Stomach smooth muscle (tissue), 2 donors: ENCODE measurements at regions not wholly inside any gene's neighbourhood (a gene's known extent, or its start where the extent isn't known, plus 50 kb on each side); places are given as distances from the start of the nearest gene placed in this dataset.
"Not testable (repeated sequence)": the region's sequence is repeated elsewhere in the genome, so short reads cannot be mapped to it uniquely, and the experiment has no call there.

ENCODE experiments used
- H3K27ac ChIP-seq: one replicate; pipeline ENCODE4 v1.7.0; 2013; ENCODE audit warnings: mild to moderate bottlenecking, low read length, inconsistent platforms
- H3K27me3 ChIP-seq, 2 donors: one replicate each; pipeline ENCODE4 v1.7.0; 2013; ENCODE audit warnings: low read length in 2 of 2; ENCODE audit not compliant: insufficient read depth in 2 of 2, control insufficient read depth in 1 of 2
- H3K36me3 ChIP-seq, 2 donors: one replicate each; pipeline ENCODE4 v1.7.0; 2013; ENCODE audit warnings: low read length in 2 of 2; ENCODE audit not compliant: control insufficient read depth in 2 of 2, insufficient read depth in 2 of 2
- H3K4me1 ChIP-seq: one replicate; pipeline ENCODE4 v1.7.0; 2013; ENCODE audit warnings: low read length; ENCODE audit not compliant: control insufficient read depth, insufficient read depth
- H3K4me3 ChIP-seq, 2 donors: one replicate each; pipeline ENCODE4 v1.7.0; 2013; ENCODE audit warnings: low read length in 2 of 2
- H3K9ac ChIP-seq, 2 donors: one replicate each; pipeline ENCODE4 v1.7.0; 2013; ENCODE audit warnings: low read length in 2 of 2, mild to moderate bottlenecking in 1 of 2
- H3K9me3 ChIP-seq, 2 donors: one replicate each; pipeline ENCODE4 v1.7.0; 2013; ENCODE audit warnings: low read length in 2 of 2; ENCODE audit not compliant: control insufficient read depth in 2 of 2
- donor health status: healthy.
- donor health status: Pancreatic carcinoma.

DNA sequence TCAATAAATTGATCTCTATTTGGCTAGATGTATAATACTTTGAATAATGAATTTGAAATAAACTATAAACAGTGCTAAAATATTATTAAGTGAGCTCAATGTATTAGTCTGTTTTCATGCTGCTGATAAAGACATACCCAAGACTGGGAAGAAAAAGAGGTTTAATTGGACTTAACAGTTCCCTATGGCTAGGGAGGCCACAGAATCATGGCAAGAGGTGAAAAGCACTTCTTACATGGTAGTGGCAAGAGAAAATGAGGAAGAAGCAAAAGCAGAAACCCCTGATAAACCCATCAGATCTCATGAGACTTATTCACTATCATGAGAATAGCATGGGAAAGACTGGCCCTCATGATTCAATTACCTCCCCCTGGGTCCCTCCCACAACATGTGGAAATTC, 2092.4 kb upstream of the ACO1 start:
- H3K27me3 ChIP-seq, H3K27ac ChIP-seq, H3K4me1 ChIP-seq, H3K9me3 ChIP-seq, H3K9ac ChIP-seq, H3K36me3 ChIP-seq, H3K4me3 ChIP-seq: not testable (repeated sequence)

DNA sequence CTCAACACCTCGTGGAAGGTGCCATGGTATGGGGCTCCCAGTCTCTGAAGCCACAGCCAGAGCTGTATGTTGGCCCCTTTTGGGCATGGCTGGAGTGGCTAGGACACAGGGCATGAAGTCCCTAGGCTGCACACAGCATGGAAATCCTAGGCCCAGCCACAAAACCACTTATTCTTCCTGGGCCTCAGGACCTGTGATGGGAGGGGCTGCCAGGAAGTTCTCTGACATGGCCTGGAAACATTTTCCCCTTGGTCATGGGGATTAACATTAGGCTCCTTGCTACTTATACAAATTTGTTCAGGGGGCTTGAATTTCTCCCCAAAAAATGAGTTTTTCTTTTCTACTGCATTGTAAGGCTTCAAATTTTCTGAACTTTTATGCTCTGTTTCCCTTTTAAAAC, 2091.2 kb upstream of the ACO1 start:
- no peak overlapping the region for H3K27ac ChIP-seq
- H3K9ac ChIP-seq, result no peak overlapping the region
- no peaks in the 10 kb centered on the region for H3K4me1 ChIP-seq
- H3K36me3 ChIP-seq, result no peaks in the 10 kb centered on the region
- no peak overlapping the region for H3K4me3 ChIP-seq
- no peaks in the 10 kb centered on the region for H3K9me3 ChIP-seq
- H3K27me3 ChIP-seq, result no peaks in the 10 kb centered on the region

DNA sequence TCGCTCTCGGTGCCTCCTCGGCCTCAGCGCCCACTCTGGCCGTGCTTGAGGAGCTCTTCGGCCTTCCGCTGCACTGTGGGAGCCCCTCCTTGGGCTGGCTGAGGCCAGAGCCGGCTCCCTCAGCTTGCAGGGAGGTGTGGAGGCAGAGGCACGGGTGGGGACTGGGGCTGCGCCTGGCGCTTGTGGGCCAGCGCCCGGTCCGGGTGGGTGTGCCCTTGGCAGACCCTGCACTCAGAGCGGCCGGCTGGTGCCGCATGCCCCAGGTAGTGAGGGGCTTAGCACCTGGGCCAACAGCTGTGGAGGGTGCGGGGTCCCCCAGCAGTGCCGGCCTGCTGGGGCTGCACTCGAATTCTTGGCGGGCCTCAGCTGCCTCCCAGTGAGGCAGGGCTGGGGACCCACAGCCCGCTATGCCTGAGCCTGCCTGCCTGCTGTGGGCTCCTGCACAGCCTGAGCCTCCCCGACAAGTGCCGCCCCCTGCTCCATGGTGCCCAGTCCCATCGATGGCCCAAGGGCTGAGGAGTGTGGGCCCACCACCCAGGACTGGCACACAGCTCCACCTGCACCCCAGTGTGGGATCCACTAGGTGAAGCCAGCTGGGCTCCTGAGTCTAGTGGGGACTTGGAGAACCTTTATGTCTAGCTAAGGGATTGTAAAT, 2085.2 kb upstream of the ACO1 start:
- Histone ChIP-seq H3K27me3 (no peaks in the 10 kb centered on the region), H3K27ac (no peak overlapping the region), H3K36me3 (no peaks in the 10 kb centered on the region), H3K4me3 (no peak overlapping the region), H3K9ac (no peak overlapping the region), H3K4me1 (no peaks in the 10 kb centered on the region), H3K9me3 (no peaks in the 10 kb centered on the region)

DNA sequence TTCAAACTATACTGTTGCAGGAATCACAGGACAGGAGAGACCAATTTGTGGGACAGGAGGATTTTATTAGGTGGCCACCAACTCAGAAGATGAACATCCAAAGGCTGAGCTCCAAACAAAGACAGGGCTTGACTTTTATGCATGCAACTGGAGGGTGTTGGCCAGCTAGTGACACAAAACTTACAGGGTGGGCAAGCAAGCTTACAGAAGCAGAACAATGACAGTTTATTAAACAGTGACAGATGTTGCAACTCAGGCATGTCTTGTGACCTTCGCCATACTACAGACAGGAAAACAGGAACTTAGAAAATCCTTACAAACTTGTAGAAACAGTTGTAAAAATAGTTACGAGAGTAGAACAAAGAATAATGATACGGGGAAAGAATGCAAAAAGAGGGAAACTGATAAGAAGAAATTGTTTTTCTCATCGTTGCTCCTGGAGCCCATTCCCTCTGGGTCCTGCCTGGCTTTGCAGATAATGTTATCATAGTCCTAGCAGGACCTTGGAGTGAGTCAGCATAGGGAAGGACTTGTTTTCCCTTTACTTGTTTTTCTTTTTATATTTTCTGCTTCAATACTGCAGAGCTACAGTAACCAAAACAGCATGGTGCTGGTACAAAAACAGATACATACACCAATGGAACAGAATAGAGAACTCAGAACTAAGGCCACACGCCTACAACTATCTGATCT, 2083.0 kb upstream of the ACO1 start:
- H3K4me1 ChIP-seq, result no peaks in the 10 kb centered on the region
- H3K9me3 ChIP-seq, result no peaks in the 10 kb centered on the region

DNA sequence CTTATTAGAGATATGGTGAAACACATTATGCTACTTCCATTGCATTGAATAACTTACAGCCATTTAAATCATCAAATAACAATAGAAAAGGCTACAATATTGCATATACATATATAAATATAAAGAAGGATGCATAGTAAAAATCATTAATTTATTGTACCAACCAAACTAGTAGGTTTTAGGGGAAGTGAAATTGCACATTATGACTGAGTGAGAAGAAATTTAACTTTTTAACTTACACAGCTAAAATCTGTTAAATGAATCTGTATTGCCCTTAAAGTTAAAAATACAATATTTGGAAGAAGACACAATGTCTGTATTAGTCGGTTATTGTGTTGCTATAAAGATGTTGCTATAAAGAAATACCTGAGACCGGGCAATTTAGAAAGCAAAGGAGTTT, 2073.7 kb upstream of the ACO1 start:
- H3K9ac ChIP-seq, result no peak overlapping the region
- no peaks in the 10 kb centered on the region for H3K27me3 ChIP-seq
- H3K36me3 ChIP-seq, result no peaks in the 10 kb centered on the region
- H3K27ac ChIP-seq, result no peak overlapping the region
- H3K4me3 ChIP-seq, result no peak overlapping the region
- H3K4me1 ChIP-seq, result no peaks in the 10 kb centered on the region
- H3K9me3 ChIP-seq, result peaks cover 0 to 2% of the 10 kb centered on the region in 2 donors

More for the DNA sequence above, 2083.0 kb upstream of the ACO1 start:
- no peak overlapping the region for H3K27ac ChIP-seq
- no peak overlapping the region for H3K9ac ChIP-seq
- no peak overlapping the region for H3K4me3 ChIP-seq
- no peaks in the 10 kb centered on the region for H3K36me3 ChIP-seq
- H3K27me3 ChIP-seq, result no peaks in the 10 kb centered on the region

DNA sequence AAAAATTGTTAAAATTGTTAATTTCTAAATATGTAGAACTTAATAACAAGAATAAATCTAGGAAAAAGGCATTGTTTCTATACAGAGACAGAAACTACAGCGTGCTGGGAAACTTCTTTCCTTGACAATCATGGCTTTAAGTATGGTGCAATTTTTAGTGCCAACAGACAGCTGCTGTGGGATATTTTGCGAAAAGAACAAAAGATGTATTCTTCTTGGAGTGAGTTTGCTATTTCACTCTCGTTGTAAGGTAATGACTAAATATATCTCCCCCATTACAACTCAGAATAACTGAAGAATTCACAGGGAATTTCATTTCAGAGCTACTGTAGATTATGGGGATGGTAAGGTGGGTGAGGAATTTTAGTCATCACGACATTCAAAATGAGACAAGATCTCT, 2055.0 kb upstream of the ACO1 start:
- Histone ChIP-seq H3K27ac (no peak overlapping the region), H3K9me3 (no peaks in the 10 kb centered on the region), H3K9ac (no peak overlapping the region), H3K36me3 (no peaks in the 10 kb centered on the region), H3K27me3 (no peaks in the 10 kb centered on the region), H3K4me1 (no peaks in the 10 kb centered on the region), H3K4me3 (no peak overlapping the region)

DNA sequence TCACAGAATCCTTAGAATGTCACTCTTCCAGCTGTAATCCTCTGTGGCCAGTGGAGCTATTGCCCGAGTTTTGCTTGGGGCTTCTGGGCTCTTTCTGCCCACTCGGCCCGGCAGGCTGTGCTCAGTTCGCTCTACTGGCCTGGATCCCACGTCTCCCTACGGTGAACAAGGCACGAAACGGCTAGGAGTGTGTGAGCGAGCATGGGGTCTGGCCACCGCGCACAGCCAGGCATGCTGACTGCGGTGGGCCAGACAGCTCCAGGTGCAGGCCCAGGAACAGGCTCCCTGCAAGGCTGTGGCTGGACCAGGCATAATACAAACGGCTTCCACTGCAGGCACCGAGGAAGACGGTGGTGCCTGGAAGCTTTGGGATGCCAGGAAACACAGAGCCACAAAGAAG, 2035.5 kb upstream of the ACO1 start:
- no peak overlapping the region for H3K9ac ChIP-seq
- H3K36me3 ChIP-seq, result no peaks in the 10 kb centered on the region
- H3K4me1 ChIP-seq, result no peaks in the 10 kb centered on the region
- peaks cover 0 to 6% of the 10 kb centered on the region in 2 donors for H3K9me3 ChIP-seq
- H3K4me3 ChIP-seq, result no peak overlapping the region
- no peaks in the 10 kb centered on the region for H3K27me3 ChIP-seq
- H3K27ac ChIP-seq, result no peak overlapping the region

DNA sequence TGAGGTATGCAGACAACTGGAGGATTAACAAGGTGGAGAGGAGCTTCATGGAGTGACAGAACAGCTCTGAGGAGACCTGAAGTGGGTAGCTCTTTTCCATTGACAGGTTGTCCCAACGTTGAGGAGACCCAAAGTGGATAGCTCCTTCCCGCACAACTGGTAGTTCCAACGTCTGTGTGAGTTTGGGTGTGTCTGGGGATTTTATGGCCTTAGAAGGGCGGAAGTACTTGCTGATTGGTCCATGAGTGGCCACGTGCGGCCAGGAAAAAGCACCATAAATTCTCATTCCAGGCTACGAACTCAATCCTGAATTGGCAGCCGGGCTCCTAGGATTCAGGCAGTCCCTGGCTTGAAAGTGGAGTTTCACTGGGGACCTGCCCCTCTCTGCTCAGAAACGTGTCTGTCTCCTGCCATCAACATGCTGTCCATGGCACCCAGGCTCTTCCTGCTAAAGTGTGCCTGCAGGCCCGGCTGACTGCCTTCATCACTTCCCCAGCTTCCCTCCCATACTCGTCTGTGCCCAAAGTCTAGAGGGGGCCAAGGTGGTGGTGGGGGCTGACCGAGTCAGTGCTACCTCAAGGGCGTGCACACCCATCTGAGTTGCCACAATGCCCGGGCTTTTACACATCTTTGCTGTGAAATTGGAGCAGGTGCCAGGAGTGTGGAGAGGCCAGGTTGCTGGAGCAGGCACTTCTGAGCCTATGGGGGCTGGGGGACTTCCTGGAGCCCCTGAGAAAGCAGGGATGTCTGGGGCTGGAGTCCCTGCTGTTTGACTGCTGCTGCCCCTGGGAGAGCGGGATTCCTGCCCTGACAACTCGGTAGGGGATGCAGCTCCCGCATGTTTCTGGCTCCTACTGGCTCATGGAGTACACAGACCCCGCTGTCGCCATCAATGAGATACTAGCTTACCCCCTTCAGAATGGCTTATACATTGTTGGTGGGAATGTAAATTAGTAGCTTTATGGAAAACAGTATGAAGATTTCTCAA, 2034.6 kb upstream of the ACO1 start:
- H3K27me3 ChIP-seq, result no peaks in the 10 kb centered on the region
- peaks cover 0 to 6% of the 10 kb centered on the region in 2 donors for H3K9me3 ChIP-seq
- H3K27ac ChIP-seq, result no peak overlapping the region
- H3K36me3 ChIP-seq, result no peaks in the 10 kb centered on the region
- no peak overlapping the region for H3K4me3 ChIP-seq
- H3K9ac ChIP-seq, result no peak overlapping the region
- H3K4me1 ChIP-seq, result no peaks in the 10 kb centered on the region

DNA sequence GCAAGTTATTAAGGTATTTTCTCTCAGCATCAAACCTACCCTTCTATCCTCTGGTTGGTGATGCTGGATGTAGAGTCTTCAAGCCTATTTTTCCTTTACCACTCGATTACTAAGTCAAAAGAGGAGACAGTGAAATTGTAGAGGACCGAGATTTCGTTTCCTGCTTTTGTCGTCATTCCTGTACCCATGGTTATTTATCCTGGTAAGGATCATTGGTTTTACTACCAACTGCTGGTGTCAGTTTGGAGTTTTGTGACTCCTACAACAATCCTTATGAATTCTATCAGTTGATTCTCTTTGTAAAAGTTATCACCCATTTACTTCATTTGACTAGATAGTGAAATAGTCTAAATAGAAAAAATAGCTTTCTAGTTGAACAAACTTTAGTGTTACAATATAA, 2028.2 kb upstream of the ACO1 start:
- no peak overlapping the region for H3K4me3 ChIP-seq
- no peaks in the 10 kb centered on the region for H3K9me3 ChIP-seq
- H3K27ac ChIP-seq, result no peak overlapping the region
- H3K36me3 ChIP-seq, result no peaks in the 10 kb centered on the region
- H3K27me3 ChIP-seq, result no peaks in the 10 kb centered on the region
- H3K4me1 ChIP-seq, result no peaks in the 10 kb centered on the region
- H3K9ac ChIP-seq, result no peak overlapping the region

DNA sequence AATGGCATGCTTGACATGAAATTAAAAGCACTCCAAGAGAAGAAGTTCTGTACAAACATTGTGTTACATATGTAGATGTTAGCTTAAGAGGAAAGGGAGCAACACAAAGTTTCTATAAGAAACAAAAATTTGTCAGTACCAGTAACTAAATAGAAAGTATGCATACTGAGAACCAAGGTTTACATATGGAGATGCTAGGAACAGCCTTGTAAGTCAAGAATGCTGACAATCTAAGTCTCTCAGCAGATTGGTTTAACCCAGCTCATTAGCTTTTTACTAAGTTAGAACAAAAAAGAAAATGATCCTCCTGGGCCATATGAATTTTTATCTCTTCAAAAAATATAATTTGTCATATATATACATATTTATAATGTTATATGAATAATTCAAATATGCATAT, 2022.1 kb upstream of the ACO1 start:
- Histone ChIP-seq H3K9ac (no peak overlapping the region), H3K36me3 (no peaks in the 10 kb centered on the region), H3K27me3 (no peaks in the 10 kb centered on the region), H3K4me1 (no peaks in the 10 kb centered on the region), H3K9me3 (no peaks in the 10 kb centered on the region), H3K4me3 (no peak overlapping the region), H3K27ac (no peak overlapping the region)
